Choroid plexus epithelial cell (primary cell): ENCODE measurements at regions not wholly inside any gene's neighbourhood (a gene's known extent, or its start where the extent isn't known, plus 50 kb on each side); places are given as distances from the start of the nearest gene placed in this dataset.

ENCODE experiments used
- DNase-seq: peaks from one replicate; pipeline ENCODE4 v3.0.0-alpha.2; 2010; ENCODE audit warnings: low read depth
- H3K4me3 ChIP-seq: 2 replicates; pipeline ENCODE4 v1.5.1; 2011; ENCODE audit warnings: low read depth, mild to moderate bottlenecking, control low read depth, low read length, moderate library complexity
- TF ChIP-seq, protein P1 (sequence below): conservative IDR thresholded peaks from 2 replicates; pipeline ENCODE4 v1.5.1; 2011; ENCODE audit warnings: low read depth, mild to moderate bottlenecking, control low read depth, inconsistent platforms, low read length, moderate library complexity

GRCh38 chr3:25226747-25227146, 201.3 kb upstream of the RARB start:
- TF ChIP-seq, protein P1, sequence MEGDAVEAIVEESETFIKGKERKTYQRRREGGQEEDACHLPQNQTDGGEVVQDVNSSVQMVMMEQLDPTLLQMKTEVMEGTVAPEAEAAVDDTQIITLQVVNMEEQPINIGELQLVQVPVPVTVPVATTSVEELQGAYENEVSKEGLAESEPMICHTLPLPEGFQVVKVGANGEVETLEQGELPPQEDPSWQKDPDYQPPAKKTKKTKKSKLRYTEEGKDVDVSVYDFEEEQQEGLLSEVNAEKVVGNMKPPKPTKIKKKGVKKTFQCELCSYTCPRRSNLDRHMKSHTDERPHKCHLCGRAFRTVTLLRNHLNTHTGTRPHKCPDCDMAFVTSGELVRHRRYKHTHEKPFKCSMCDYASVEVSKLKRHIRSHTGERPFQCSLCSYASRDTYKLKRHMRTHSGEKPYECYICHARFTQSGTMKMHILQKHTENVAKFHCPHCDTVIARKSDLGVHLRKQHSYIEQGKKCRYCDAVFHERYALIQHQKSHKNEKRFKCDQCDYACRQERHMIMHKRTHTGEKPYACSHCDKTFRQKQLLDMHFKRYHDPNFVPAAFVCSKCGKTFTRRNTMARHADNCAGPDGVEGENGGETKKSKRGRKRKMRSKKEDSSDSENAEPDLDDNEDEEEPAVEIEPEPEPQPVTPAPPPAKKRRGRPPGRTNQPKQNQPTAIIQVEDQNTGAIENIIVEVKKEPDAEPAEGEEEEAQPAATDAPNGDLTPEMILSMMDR = no peak
- DNase-seq = no peak
- H3K4me3 ChIP-seq = no peak overlapping the region

- H3K4me3 ChIP-seq = no peak overlapping the region
- TF ChIP-seq, protein P1 = no peak
- DNase-seq = no peak
Measured at GRCh38 chr3:25229586-25229985, 198.5 kb upstream of the RARB start.

DNA sequence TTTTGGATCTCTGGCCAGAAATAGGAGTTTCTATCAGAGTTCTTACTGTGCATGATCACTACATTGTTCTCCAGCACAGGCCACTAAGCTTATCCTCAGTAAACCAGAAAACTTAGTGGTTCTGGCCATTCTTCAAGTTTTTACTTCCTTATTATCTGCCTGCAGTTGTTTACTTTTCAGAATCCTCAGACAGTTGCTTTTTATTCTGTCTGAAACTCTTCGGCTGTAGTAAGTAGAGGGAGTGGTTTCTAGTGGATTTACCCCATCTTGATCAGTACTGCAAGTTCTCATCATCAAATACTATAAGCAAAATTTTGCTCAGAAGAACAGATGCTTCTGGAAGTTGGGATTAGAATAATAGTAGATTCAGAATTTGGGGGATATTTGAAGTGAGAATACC, 193.0 kb upstream of the RARB start:
- no peak overlapping the region for H3K4me3 ChIP-seq
- DNase-seq = peak; percentile 46
- TF ChIP-seq, protein P1 = no peak

- H3K4me3 ChIP-seq = no peak overlapping the region
- TF ChIP-seq, protein P1 = no peak
- DNase-seq = peak; percentile 47
Measured at GRCh38 chr3:25235466-25235865, 192.6 kb upstream of the RARB start.

GRCh38 chr3:25237602-25238001, 190.5 kb upstream of the RARB start:
- no peak overlapping the region for H3K4me3 ChIP-seq
- DNase-seq = no peak
- TF ChIP-seq, protein P1 = no peak

GRCh38 chr3:25239042-25239441, 189.0 kb upstream of the RARB start:
- TF ChIP-seq, protein P1 = no peak
- H3K4me3 ChIP-seq = no peak overlapping the region
- DNase-seq = no peak

- TF ChIP-seq, protein P1 = no peak
- H3K4me3 ChIP-seq = no peak overlapping the region
- no peak for DNase-seq
Measured at GRCh38 chr3:25246913-25247312, 181.2 kb upstream of the RARB start.
